HG03066 (cell line): ENCODE measurements at regions not wholly inside any gene's neighbourhood (a gene's known extent, or its start where the extent isn't known, plus 50 kb on each side); places are given as distances from the start of the nearest gene placed in this dataset.

ENCODE experiments used
- ATAC-seq: cut with Tn5 transposase; IDR thresholded peaks from one replicate; pipeline ENCODE4 v1.9.1; 2021; ENCODE audit warnings: low read depth; ENCODE audit not compliant: unreplicated experiment

- ATAC-seq, result no peak
Measured at GRCh38 chr13:74452176-74452575, 318.0 kb upstream of the KLF12 start.

- no peak for ATAC-seq
Measured at GRCh38 chr13:74450964-74451363, 316.8 kb upstream of the KLF12 start.

- no peak for ATAC-seq
Measured at GRCh38 chr13:74450525-74450845, 316.3 kb upstream of the KLF12 start.

GRCh38 chr13:74449811-74450524 is 315.8 kb upstream of the KLF12 start:
- ATAC-seq, result no peak

- ATAC-seq, result no peak
Measured at GRCh38 chr13:74444864-74445479, 310.8 kb upstream of the KLF12 start.

GRCh38 chr13:74444161-74444571 is 310.0 kb upstream of the KLF12 start:
- no peak for ATAC-seq

GRCh38 chr13:74443631-74444030 is 309.4 kb upstream of the KLF12 start:
- ATAC-seq, result no peak

- ATAC-seq, result no peak
Measured at GRCh38 chr13:74442751-74443150, 308.5 kb upstream of the KLF12 start.

- no peak for ATAC-seq
Measured at GRCh38 chr13:74438901-74439300, 304.7 kb upstream of the KLF12 start.

- ATAC-seq, result no peak
Measured at GRCh38 chr13:74434782-74435181, 300.6 kb upstream of the KLF12 start.

GRCh38 chr13:74424455-74424854 is 290.3 kb upstream of the KLF12 start:
- no peak for ATAC-seq

- ATAC-seq, result no peak
Measured at GRCh38 chr13:74423434-74423833, 289.2 kb upstream of the KLF12 start.

GRCh38 chr13:74414458-74414857 is 280.3 kb upstream of the KLF12 start:
- no peak for ATAC-seq

- no peak for ATAC-seq
Measured at GRCh38 chr13:74413482-74413881, 279.3 kb upstream of the KLF12 start.

GRCh38 chr13:74409551-74409950 is 275.3 kb upstream of the KLF12 start:
- ATAC-seq, result no peak

- no peak for ATAC-seq
Measured at GRCh38 chr13:74406420-74406819, 272.2 kb upstream of the KLF12 start.

- no peak for ATAC-seq
Measured at GRCh38 chr13:74398599-74398998, 264.4 kb upstream of the KLF12 start.

GRCh38 chr13:74389056-74389455 is 254.9 kb upstream of the KLF12 start:
- ATAC-seq, result no peak

- no peak for ATAC-seq
Measured at GRCh38 chr13:74388626-74389025, 254.4 kb upstream of the KLF12 start.

GRCh38 chr13:74372511-74372910 is 238.3 kb upstream of the KLF12 start:
- no peak for ATAC-seq

- no peak for ATAC-seq
Measured at GRCh38 chr13:74367193-74367592, 233.0 kb upstream of the KLF12 start.

- no peak for ATAC-seq
Measured at GRCh38 chr13:74361274-74361673, 227.1 kb upstream of the KLF12 start.

GRCh38 chr13:74346960-74347359 is 212.8 kb upstream of the KLF12 start:
- no peak for ATAC-seq
